GM12878 (cell line): ENCODE measurements at regions not wholly inside any gene's neighbourhood (a gene's known extent, or its start where the extent isn't known, plus 50 kb on each side); places are given as distances from the start of the nearest gene placed in this dataset.
A peak's percentile ranks its signal among the peaks of the same experiment; 100 is the strongest.

Experiments
- ASH2L ChIP-seq: fragments of 300-600, 200-600 bp; sonication (generic); IDR thresholded peaks from 2 replicates; pipeline ENCODE4 v1.6.1; 2017; ENCODE audit warnings: low read depth, mild to moderate bottlenecking, borderline replicate concordance
- CBX5 ChIP-seq: sonication (generic); IDR thresholded peaks from 2 replicates; pipeline ENCODE4 v1.6.1; 2016; ENCODE audit warnings: low read depth, moderate library complexity, mild to moderate bottlenecking, inconsistent platforms
- EP300 ChIP-seq, 2 experiments: fragments of 150-350 bp in 1 of 2; IDR thresholded peaks; 2 replicates each; pipeline ENCODE4 v1.6.1; 2011 to 2012; ENCODE audit warnings: low read depth in 2 of 2, low read length in 2 of 2, borderline replicate concordance in 1 of 2, improper control_type of control experiment in 1 of 2, inconsistent platforms in 1 of 2; ENCODE audit not compliant: control insufficient read depth in 1 of 2
- GABPA ChIP-seq: IDR thresholded peaks from 2 replicates; pipeline ENCODE4 v1.6.1; 2014; ENCODE audit warnings: antibody characterized with exemption, low read depth, mild to moderate bottlenecking, inconsistent platforms
- POLR2AphosphoS5 ChIP-seq: IDR thresholded peaks from 2 replicates; pipeline ENCODE4 v1.6.1; 2011; ENCODE audit warnings: mild to moderate bottlenecking, low read length, inconsistent platforms
- ZNF384 ChIP-seq: IDR thresholded peaks from 2 replicates; pipeline ENCODE4 v1.6.1; 2012; ENCODE audit warnings: low read depth, mild to moderate bottlenecking, low read length, improper control_type of control experiment, borderline replicate concordance
- TF ChIP-seq, protein P1 (sequence below), 3 experiments: IDR thresholded peaks in 2 of 3; conservative IDR thresholded peaks in 1 of 3; 2 replicates each; pipeline ENCODE4 v1.5.1; 2011; ENCODE audit warnings: low read depth in 3 of 3, low read length in 3 of 3, mild to moderate bottlenecking in 3 of 3, control low read depth in 2 of 3, moderate library complexity in 2 of 3, inconsistent platforms in 1 of 3, mixed read lengths in 1 of 3; ENCODE audit not compliant: control insufficient read depth in 2 of 3, insufficient read depth in 1 of 3; ENCODE audit errors: extremely low read depth in 1 of 3
- TF ChIP-seq, protein P2 (sequence below): IDR thresholded peaks from 2 replicates; pipeline ENCODE4 v1.6.1; 2011; ENCODE audit warnings: low read depth, mild to moderate bottlenecking, low read length, moderate library complexity, borderline replicate concordance; ENCODE audit errors: extremely low read depth
- TF ChIP-seq, protein P3 (sequence below): IDR thresholded peaks from 2 replicates; pipeline ENCODE4 v1.6.1; 2012; ENCODE audit warnings: low read depth, low read length, improper control_type of control experiment
- TF ChIP-seq, protein P4 (sequence below): IDR thresholded peaks from 2 replicates; pipeline ENCODE4 v1.6.1; 2011; ENCODE audit warnings: borderline replicate concordance, low read depth, mild to moderate bottlenecking, moderate library complexity, mixed read lengths, low read length; ENCODE audit not compliant: insufficient read depth; ENCODE audit errors: extremely low read length

DNA sequence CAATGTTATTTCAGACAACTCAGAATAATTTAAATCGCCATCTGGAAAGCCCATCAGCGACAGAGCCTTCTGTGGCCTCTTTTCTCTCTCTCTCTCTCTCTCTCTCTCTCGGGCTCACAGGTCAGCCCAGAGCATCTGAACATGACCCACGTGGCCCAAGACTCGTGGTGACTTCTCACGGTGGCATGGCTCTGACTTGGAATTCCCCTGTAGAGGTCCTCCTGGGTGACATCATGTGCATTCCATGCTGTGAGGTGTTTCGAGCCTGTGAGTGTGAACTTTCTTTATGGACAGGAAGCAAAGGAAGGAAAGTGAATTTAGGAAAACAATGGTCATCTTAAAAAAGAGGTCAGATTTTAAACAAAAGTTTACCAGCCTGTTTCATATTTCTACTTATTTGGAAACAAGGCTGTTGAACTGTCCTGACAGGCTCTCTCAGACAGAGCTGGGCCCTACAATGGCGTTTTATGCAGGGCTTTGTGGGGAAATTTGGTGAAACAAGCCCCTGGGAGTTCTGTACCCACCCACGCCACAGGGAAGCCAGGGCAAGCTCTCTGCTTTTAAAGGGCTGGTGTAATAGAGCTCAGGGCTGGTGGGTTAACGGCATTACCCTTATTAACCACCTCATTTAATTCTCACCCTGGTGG is 359.7 kb upstream of the ZNF32 start:
- TF ChIP-seq, protein P1, sequence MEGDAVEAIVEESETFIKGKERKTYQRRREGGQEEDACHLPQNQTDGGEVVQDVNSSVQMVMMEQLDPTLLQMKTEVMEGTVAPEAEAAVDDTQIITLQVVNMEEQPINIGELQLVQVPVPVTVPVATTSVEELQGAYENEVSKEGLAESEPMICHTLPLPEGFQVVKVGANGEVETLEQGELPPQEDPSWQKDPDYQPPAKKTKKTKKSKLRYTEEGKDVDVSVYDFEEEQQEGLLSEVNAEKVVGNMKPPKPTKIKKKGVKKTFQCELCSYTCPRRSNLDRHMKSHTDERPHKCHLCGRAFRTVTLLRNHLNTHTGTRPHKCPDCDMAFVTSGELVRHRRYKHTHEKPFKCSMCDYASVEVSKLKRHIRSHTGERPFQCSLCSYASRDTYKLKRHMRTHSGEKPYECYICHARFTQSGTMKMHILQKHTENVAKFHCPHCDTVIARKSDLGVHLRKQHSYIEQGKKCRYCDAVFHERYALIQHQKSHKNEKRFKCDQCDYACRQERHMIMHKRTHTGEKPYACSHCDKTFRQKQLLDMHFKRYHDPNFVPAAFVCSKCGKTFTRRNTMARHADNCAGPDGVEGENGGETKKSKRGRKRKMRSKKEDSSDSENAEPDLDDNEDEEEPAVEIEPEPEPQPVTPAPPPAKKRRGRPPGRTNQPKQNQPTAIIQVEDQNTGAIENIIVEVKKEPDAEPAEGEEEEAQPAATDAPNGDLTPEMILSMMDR (IDR thresholded peaks at IDR 0.05 in 2 of 3, conservative IDR thresholded peaks at IDR 0.05 in 1 of 3; ENCODE audit: control insufficient read depth in 2 of 3, extremely low read depth in 1 of 3, insufficient read depth in 1 of 3, low read depth in 3 of 3, low read length in 3 of 3): no peak
- TF ChIP-seq ASH2L (no peak), EP300 (IDR thresholded peaks at IDR 0.05; ENCODE audit: borderline replicate concordance in 1 of 2, control insufficient read depth in 1 of 2, low read depth in 2 of 2, low read length in 2 of 2) (peak; percentile 33 to 51; a peak in 1 of 4 replicates), GABPA (no peak), CBX5 (no peak), POLR2AphosphoS5 (no peak), ZNF384 (no peak)
- TF ChIP-seq, protein P2, sequence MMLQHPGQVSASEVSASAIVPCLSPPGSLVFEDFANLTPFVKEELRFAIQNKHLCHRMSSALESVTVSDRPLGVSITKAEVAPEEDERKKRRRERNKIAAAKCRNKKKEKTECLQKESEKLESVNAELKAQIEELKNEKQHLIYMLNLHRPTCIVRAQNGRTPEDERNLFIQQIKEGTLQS: no peak
- TF ChIP-seq, protein P3, sequence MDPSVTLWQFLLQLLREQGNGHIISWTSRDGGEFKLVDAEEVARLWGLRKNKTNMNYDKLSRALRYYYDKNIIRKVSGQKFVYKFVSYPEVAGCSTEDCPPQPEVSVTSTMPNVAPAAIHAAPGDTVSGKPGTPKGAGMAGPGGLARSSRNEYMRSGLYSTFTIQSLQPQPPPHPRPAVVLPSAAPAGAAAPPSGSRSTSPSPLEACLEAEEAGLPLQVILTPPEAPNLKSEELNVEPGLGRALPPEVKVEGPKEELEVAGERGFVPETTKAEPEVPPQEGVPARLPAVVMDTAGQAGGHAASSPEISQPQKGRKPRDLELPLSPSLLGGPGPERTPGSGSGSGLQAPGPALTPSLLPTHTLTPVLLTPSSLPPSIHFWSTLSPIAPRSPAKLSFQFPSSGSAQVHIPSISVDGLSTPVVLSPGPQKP: no peak
- TF ChIP-seq, protein P4, sequence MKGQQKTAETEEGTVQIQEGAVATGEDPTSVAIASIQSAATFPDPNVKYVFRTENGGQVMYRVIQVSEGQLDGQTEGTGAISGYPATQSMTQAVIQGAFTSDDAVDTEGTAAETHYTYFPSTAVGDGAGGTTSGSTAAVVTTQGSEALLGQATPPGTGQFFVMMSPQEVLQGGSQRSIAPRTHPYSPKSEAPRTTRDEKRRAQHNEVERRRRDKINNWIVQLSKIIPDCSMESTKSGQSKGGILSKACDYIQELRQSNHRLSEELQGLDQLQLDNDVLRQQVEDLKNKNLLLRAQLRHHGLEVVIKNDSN: peak; percentile 70
